Activated T-cell treated with anti-CD3 and anti-CD28 coated beads, Interleukin-2, amount 50 U/mL, for 48 hours (primary cell): ENCODE measurements at regions not wholly inside any gene's neighbourhood (a gene's known extent, or its start where the extent isn't known, plus 50 kb on each side); places are given as distances from the start of the nearest gene placed in this dataset.
"Not testable (repeated sequence)": the region's sequence is repeated elsewhere in the genome, so short reads cannot be mapped to it uniquely, and the experiment has no call there.

Experiments used
- DNase-seq, 2 experiments: peaks; one replicate each; pipeline ENCODE4 v3.0.0-alpha.2; 2020

- not testable (repeated sequence) for DNase-seq
These were observed 215.4 kb downstream of the TBC1D2B start for GRCh38 chr15:77861997-77862635.

GRCh38 chr15:77860071-77860691 is 217.3 kb downstream of the TBC1D2B start:
- DNase-seq, result no peak

- DNase-seq, result no peak
These were observed 217.9 kb downstream of the TBC1D2B start for GRCh38 chr15:77859491-77860060.

GRCh38 chr15:77858792-77859490 is 218.6 kb downstream of the TBC1D2B start:
- DNase-seq, result no peak

- no peak for DNase-seq
These were observed 220.1 kb downstream of the TBC1D2B start for GRCh38 chr15:77857419-77857818.

- DNase-seq, result no peak
These were observed 220.7 kb downstream of the TBC1D2B start for GRCh38 chr15:77856705-77857346.

- DNase-seq, result no peak
These were observed 221.6 kb downstream of the TBC1D2B start for GRCh38 chr15:77855871-77856270.

- DNase-seq, result no peak
These were observed 222.3 kb upstream of the LINGO1 start for GRCh38 chr15:77854980-77855379.

GRCh38 chr15:77853910-77854309 is 221.2 kb upstream of the LINGO1 start:
- no peak for DNase-seq

GRCh38 chr15:77853008-77853328 is 220.3 kb upstream of the LINGO1 start:
- DNase-seq, result no peak

GRCh38 chr15:77852241-77853007 is 219.7 kb upstream of the LINGO1 start:
- DNase-seq, result no peak

- no peak for DNase-seq
These were observed 219.0 kb upstream of the LINGO1 start for GRCh38 chr15:77851691-77852090.

- DNase-seq, result no peak
These were observed 218.4 kb upstream of the LINGO1 start for GRCh38 chr15:77851086-77851485.

GRCh38 chr15:77846986-77847385 is 214.3 kb upstream of the LINGO1 start:
- no peak for DNase-seq

GRCh38 chr15:77846360-77846759 is 213.6 kb upstream of the LINGO1 start:
- no peak for DNase-seq

- DNase-seq, result no peak
These were observed 212.2 kb upstream of the LINGO1 start for GRCh38 chr15:77844798-77845446.

GRCh38 chr15:77843546-77843945 is 210.8 kb upstream of the LINGO1 start:
- no peak for DNase-seq

GRCh38 chr15:77840991-77841775 is 208.5 kb upstream of the LINGO1 start:
- no peak for DNase-seq

- no peak for DNase-seq
These were observed 207.5 kb upstream of the LINGO1 start for GRCh38 chr15:77839970-77840905.

- DNase-seq, result no peak
These were observed 206.7 kb upstream of the LINGO1 start for GRCh38 chr15:77839456-77839855.
